HG03108 (cell line): ENCODE measurements at regions not wholly inside any gene's neighbourhood (a gene's known extent, or its start where the extent isn't known, plus 50 kb on each side); places are given as distances from the start of the nearest gene placed in this dataset.
"Not testable (repeated sequence)": the region's sequence is repeated elsewhere in the genome, so short reads cannot be mapped to it uniquely, and the experiment has no call there.

Source experiments
- ATAC-seq: cut with Tn5 transposase; IDR thresholded peaks from one replicate; pipeline ENCODE4 v1.9.1; 2021; ENCODE audit warnings: moderate library complexity; ENCODE audit not compliant: unreplicated experiment

- ATAC-seq: not testable (repeated sequence)
Measured at GRCh38 chr13:22942831-22943230, 237.9 kb upstream of the SGCG start.

- ATAC-seq: no peak
Measured at GRCh38 chr13:22944378-22944777, 236.4 kb upstream of the SGCG start.

GRCh38 chr13:22945321-22946226 lies 235.2 kb upstream of the SGCG start:
- ATAC-seq: no peak

GRCh38 chr13:22948421-22948820 lies 232.4 kb upstream of the SGCG start:
- no peak for ATAC-seq

GRCh38 chr13:22952018-22952417 lies 228.8 kb upstream of the SGCG start:
- not testable (repeated sequence) for ATAC-seq

- not testable (repeated sequence) for ATAC-seq
Measured at GRCh38 chr13:22955147-22955546, 225.6 kb upstream of the SGCG start.

- not testable (repeated sequence) for ATAC-seq
Measured at GRCh38 chr13:22956456-22957115, 224.2 kb upstream of the SGCG start.

- not testable (repeated sequence) for ATAC-seq
Measured at GRCh38 chr13:22959859-22960258, 220.9 kb upstream of the SGCG start.

GRCh38 chr13:22960827-22961226 lies 220.0 kb upstream of the SGCG start:
- ATAC-seq: no peak

- not testable (repeated sequence) for ATAC-seq
Measured at GRCh38 chr13:22961342-22961741, 219.4 kb upstream of the SGCG start.

- ATAC-seq: no peak
Measured at GRCh38 chr13:22961835-22962537, 218.8 kb upstream of the SGCG start.

GRCh38 chr13:22963384-22964053 lies 217.3 kb upstream of the SGCG start:
- ATAC-seq: not testable (repeated sequence)

GRCh38 chr13:22964245-22964966 lies 216.4 kb upstream of the SGCG start:
- ATAC-seq: no peak

GRCh38 chr13:22965011-22965857 lies 215.5 kb upstream of the SGCG start:
- ATAC-seq: not testable (repeated sequence)

- not testable (repeated sequence) for ATAC-seq
Measured at GRCh38 chr13:22965858-22966239, 214.9 kb upstream of the SGCG start.

- not testable (repeated sequence) for ATAC-seq
Measured at GRCh38 chr13:22966753-22967152, 214.0 kb upstream of the SGCG start.

GRCh38 chr13:22967669-22968068 lies 213.1 kb upstream of the SGCG start:
- no peak for ATAC-seq

- ATAC-seq: no peak
Measured at GRCh38 chr13:22979952-22980351, 200.8 kb upstream of the SGCG start.

- ATAC-seq: no peak
Measured at GRCh38 chr13:22980936-22981335, 199.8 kb upstream of the SGCG start.
